Islet precursor cell (in vitro differentiated cells): ENCODE measurements at regions not wholly inside any gene's neighbourhood (a gene's known extent, or its start where the extent isn't known, plus 50 kb on each side); places are given as distances from the start of the nearest gene placed in this dataset.

Experiments
- DNase-seq: peaks from one replicate; pipeline ENCODE4 v3.0.0-alpha.2; 2018

- DNase-seq = no peak
Observed at GRCh38 chrX:38890326-38890725, 89.1 kb downstream of the MID1IP1 start.

GRCh38 chrX:38890963-38891362 lies 89.7 kb downstream of the MID1IP1 start:
- no peak for DNase-seq

- peak; percentile 60 for DNase-seq
Observed at GRCh38 chrX:38891641-38892413, 90.6 kb downstream of the MID1IP1 start.

GRCh38 chrX:38893441-38893840 lies 92.2 kb downstream of the MID1IP1 start:
- DNase-seq = no peak

GRCh38 chrX:38895775-38896174 lies 94.5 kb downstream of the MID1IP1 start:
- no peak for DNase-seq

- DNase-seq = no peak
Observed at GRCh38 chrX:38896724-38897298, 95.6 kb downstream of the MID1IP1 start.

GRCh38 chrX:38898261-38898660 lies 97.0 kb downstream of the MID1IP1 start:
- no peak for DNase-seq

GRCh38 chrX:38899650-38900049 lies 98.4 kb downstream of the MID1IP1 start:
- no peak for DNase-seq

GRCh38 chrX:38900719-38901118 lies 99.5 kb downstream of the MID1IP1 start:
- DNase-seq = no peak

GRCh38 chrX:38902972-38903492 lies 101.8 kb downstream of the MID1IP1 start:
- no peak for DNase-seq

- DNase-seq = no peak
Observed at GRCh38 chrX:38916801-38917200, 115.5 kb downstream of the MID1IP1 start.

GRCh38 chrX:38917954-38918353 lies 116.7 kb downstream of the MID1IP1 start:
- no peak for DNase-seq

- DNase-seq = no peak
Observed at GRCh38 chrX:38919202-38919601, 117.9 kb downstream of the MID1IP1 start.

GRCh38 chrX:38919853-38920528 lies 118.7 kb downstream of the MID1IP1 start:
- no peak for DNase-seq

GRCh38 chrX:38923451-38923969 lies 122.3 kb downstream of the MID1IP1 start:
- no peak for DNase-seq

GRCh38 chrX:38927592-38927991 lies 126.3 kb downstream of the MID1IP1 start:
- no peak for DNase-seq

- DNase-seq = no peak
Observed at GRCh38 chrX:38929966-38930421, 128.7 kb downstream of the MID1IP1 start.

GRCh38 chrX:38930474-38930873 lies 129.2 kb downstream of the MID1IP1 start:
- no peak for DNase-seq

GRCh38 chrX:38935561-38935960 lies 134.3 kb downstream of the MID1IP1 start:
- DNase-seq = no peak

GRCh38 chrX:38937400-38937799 lies 136.1 kb downstream of the MID1IP1 start:
- DNase-seq = no peak

- no peak for DNase-seq
Observed at GRCh38 chrX:38937926-38938325, 136.7 kb downstream of the MID1IP1 start.

- DNase-seq = no peak
Observed at GRCh38 chrX:38939067-38939466, 137.8 kb downstream of the MID1IP1 start.

GRCh38 chrX:38940547-38940946 lies 139.3 kb downstream of the MID1IP1 start:
- DNase-seq = no peak

GRCh38 chrX:38941675-38942074 lies 140.4 kb downstream of the MID1IP1 start:
- no peak for DNase-seq
